ENCODE measurements at regions not wholly inside any gene's neighbourhood (a gene's known extent, or its start where the extent isn't known, plus 50 kb on each side); places are given as distances from the start of the nearest gene placed in this dataset.

- no peak for DNase-seq (ENCODE audit: low read depth)
Observed at GRCh38 chr3:5071061-5071460, 51.0 kb upstream of the ARL8B start.

DNA sequence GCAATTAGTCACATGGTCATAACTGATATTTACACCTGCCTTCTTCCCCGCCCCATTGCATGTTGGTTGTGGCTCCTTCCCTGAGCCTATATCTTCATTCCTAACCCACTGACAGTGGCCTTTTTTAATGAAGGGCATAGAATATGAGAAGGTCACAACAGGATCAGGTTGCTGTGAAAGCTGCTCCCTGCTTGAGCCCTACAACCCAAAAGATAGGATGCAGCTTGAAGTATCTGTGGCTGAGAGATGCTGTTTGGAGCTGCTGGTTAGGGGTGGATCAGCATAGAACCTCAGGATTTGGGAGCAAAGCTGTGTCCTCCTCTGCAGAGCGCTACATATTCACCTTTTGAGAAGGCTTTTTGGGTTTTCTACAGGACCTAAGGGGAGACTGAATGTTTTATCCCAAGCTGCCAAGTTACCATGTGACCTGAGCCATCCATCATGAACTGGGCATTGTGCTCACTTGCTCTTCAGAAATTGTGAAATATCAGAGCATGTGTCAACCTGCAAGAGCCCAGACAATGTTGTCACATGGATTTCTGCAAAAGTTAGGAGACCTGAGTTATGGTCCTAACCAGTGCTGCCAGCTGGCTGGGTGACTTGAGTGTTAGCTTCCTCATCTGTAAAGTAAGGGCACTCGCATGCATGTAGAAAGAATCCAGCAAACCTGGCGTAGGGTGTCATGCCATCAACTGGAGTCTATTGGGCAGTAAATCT lies 49.8 kb upstream of the ARL8B start:
- DNase-seq (ENCODE audit: low read depth), result no peak

Measured in non-pigmented ciliary epithelial cell (primary cell).